COLO668 (cell line): ENCODE measurements at regions not wholly inside any gene's neighbourhood (a gene's known extent, or its start where the extent isn't known, plus 50 kb on each side); places are given as distances from the start of the nearest gene placed in this dataset.

Source experiments
- DNase-seq: peaks from one replicate; lab custom pipeline; 2025; ENCODE audit not compliant: unreplicated experiment; lab: John Stamatoyannopoulos, UW

DNA sequence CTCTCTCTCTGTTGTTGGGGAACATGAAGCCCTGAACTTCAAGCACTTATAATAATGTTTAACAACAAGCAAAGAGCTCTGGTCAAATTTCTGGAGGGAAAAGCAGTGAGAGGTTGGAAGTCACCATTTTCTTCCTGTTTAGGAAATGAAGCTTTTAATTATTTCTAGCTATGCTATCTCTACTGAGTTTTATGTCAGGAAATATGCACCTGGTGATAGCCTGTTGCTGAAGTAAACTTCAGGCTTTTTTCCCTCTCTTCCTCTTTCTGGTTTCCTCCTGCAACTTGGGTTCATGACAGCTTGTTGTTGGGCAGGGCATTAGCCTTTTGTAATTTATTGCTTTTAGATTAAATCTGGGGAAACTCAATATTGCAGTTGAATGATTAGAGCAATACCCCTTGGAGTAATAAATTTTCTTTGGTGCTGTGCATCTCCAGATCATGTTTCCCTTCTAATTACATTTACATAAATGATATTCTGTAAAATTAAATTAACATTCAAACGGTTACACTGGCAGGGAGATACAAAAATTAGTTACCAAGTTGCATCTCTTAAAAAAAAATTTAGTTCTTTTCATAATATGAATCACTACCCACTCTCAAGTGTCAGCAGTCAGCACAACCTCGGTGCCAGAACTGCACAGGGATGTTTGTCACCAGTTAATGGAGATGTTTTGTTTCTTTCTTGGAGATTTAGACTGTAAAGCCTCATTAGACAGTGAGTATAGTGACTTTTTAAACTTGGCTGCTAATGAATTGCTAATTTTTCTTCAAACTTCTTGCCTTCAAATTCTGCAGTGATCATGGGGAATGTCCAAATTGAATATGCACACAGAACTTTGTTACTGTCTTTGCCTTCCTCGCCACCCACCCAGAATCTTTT is 466.6 kb upstream of the ETAA1 start:
- DNase-seq = no peak

DNA sequence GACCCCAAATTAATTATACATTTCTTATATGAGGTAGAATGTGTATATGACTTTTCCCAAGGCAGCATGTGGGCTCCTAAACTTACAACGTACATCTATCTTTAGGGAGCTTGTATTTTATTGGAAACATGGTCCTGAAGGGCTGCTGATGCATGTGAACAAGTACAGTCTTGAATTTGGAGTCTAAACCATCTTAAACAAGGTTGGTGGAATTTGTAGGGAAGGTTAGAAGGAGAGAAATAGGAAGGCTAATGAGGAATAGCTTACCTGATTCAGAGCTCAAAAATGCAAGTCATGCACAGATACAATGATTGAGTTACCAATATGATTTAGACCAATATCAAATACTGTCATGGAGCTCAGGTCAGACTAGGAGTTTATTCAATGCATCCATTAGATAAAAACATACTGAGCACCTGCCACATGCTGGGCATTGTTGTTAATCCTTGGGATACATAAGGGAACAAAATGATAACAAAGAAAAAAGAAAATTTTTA is 458.6 kb upstream of the ETAA1 start:
- no peak for DNase-seq

DNA sequence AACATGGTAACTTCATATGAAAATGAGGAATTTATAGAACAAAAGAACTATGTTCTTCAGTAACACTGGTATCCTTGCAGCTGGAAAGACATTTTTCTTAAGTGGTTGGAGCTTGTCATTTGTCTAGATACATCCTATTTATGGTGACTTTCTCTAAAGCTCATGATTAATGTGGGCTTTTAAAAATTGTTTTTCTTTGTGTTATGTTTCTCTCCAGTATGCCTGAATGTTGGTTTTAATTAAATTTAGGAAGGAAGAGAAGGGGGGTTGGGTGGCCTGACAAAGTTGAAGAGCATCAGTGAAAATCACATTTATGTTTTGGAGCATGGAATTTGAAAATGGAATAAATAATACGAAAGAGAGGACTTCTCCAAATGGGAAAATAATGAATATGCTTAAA is 457.1 kb upstream of the ETAA1 start:
- no peak for DNase-seq

GRCh38 chr2:66948234-66948633 is 448.9 kb upstream of the ETAA1 start:
- DNase-seq = no peak

DNA sequence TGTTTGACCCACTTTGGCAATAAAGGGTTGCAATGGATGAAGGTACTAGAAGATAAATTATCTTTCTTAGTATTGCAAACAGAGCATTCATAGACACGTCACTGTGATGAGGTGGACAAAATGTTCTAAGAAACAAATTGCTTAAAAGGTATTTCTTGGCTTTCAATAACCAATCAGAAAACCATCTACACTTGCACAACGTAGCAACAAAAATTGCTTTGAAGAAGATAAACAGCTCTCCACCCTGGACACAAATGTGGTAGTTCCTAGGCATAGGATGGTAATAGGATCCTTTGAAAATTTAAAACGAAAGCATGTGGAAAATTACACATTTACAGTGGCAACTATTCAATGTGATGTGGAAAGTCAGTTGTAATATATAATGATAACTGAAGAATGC is 439.9 kb upstream of the ETAA1 start:
- no peak for DNase-seq

GRCh38 chr2:66957677-66958076 is 439.5 kb upstream of the ETAA1 start:
- DNase-seq = no peak

DNA sequence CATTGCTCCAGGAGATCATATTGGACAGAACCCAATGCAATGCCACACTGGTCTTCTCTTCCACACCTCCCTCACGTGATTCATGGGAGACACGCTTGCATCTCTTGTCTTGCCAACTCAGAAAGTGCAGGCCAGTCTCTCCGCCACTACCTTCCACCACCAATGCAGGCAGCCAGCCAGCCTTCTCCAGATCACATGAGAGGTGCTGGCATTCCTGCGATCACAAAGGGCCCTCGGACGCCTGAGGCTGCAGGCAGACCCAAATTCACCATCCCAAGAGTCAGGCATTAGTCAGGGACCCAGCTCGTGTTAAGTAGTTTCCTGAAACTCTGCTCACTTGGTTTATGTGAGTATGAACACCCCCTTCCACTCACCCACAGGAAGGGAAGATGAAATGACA is 437.0 kb upstream of the ETAA1 start:
- no peak for DNase-seq

DNA sequence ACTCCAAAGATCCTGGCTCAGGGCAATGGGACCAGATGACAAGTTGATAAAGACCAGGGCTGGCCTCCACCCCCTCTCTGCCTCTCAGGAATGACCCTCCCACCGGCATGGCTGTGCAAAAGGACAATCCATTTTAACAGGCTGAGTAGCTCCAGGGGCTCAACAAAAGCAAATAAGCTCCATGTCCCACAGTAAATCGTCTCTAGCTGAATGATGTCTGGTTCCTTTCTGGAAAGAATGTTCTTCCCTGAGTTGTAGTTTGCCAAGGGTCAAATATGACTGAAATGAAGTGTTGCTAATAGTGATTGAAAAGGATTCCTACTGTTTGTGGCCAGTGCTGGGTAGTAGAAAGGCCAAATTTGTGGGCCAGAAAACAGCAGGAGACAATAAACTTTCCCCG is 434.4 kb upstream of the ETAA1 start:
- DNase-seq = no peak

- DNase-seq = no peak
Observed at GRCh38 chr2:66966631-66967030, 430.5 kb upstream of the ETAA1 start.

DNA sequence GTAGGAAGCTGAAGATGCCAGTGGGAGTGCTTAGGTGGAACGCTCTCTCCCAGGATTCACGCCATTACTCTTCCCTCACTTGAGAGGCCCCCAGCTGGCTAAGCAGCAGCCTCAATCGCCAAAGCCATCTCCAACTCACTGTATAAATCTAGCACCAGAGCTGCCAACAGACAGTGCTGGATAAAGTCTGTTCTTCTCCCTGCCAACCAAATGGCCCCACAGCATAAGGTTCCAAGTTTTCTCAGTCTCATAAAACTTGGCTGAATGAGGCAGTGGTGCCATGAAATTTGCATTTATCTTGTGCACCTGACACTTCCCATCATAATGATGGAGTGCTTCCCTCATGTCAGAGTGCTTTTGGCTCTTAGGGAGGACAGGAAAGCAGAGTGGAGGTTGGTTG is 428.2 kb upstream of the ETAA1 start:
- no peak for DNase-seq

GRCh38 chr2:66981074-66981473 is 416.1 kb upstream of the ETAA1 start:
- DNase-seq = no peak

DNA sequence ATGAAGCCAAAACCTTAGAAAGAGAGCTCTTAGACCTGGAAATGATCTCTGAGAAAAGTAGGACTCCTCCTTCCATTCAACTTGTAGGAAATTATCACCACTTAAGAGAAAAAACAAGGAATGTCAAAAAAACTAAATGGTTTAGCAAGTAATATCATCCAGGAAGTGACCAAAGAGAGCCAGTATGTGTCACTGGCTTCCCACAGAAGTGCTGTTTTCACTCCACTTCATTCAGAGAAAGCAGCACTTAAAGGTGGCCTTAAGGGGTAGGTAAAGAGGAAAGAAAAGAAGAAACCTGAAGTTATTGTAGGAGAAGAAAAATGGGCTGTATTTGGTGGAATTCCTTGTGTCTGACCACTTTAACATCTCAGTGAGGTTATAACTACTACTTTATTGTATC is 414.4 kb upstream of the ETAA1 start:
- no peak for DNase-seq

GRCh38 chr2:66984864-66985263 is 412.3 kb upstream of the ETAA1 start:
- no peak for DNase-seq

GRCh38 chr2:66985906-66986305 is 411.2 kb upstream of the ETAA1 start:
- DNase-seq = no peak

DNA sequence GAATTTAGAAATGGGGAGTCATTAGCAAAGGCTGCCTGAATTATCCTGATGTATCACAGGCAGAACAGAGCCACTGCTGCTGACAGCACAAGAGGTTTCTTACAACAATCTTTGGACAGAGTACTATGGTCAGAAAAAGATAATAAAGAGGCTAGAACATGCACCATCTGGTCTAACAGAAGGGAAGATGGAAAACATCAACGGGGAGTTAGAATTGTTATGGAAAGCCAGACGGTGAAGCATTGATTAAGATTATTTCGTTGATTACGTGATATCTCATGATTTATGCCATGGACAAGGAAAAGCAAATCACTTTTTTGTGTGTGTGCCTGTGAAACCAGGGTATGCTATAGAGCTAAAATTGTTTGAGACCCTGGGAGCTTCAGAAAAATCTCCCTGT is 409.4 kb upstream of the ETAA1 start:
- DNase-seq = no peak

GRCh38 chr2:66994654-66995053 is 402.5 kb upstream of the ETAA1 start:
- DNase-seq = no peak

DNA sequence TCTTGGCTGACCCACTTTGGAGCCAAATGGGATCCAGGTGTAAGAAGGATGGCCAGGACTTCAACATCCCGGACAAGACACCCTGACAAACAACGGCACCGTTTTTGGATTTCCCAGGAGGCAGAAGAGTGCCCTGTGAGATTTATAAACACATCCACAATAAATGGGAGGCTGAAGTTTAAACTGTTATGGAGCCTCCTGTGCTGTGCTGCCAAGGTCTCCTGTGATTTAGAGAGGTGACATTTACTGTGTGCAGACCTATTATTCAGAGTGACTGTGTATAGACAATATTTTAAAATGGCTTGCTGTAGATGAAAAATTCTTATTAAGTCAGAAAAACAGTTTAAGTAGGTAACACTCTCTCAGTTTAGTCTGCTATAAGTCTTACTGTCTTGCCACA is 401.5 kb upstream of the ETAA1 start:
- no peak for DNase-seq

GRCh38 chr2:67002618-67003371 is 394.3 kb upstream of the ETAA1 start:
- no peak for DNase-seq

- no peak for DNase-seq
Observed at GRCh38 chr2:67006373-67006960, 390.7 kb upstream of the ETAA1 start.

DNA sequence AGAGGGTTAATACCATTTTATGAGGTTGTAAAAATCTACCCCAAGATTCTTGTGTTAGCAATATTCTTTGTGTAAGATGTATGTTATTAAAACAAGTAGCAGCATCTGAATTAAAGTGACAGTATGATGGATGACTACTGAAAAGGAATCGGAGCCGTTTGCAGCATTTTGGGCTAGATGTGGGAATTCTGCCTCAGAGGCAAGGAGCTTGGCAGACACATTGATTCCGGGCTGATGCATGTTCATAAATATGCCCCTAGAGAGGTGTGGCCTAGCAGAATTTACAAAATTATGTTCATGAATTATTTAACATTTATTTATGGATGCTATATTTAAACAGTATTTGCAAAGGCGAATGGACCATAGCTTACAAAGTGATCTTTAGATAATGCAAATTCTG is 389.0 kb upstream of the ETAA1 start:
- no peak for DNase-seq

DNA sequence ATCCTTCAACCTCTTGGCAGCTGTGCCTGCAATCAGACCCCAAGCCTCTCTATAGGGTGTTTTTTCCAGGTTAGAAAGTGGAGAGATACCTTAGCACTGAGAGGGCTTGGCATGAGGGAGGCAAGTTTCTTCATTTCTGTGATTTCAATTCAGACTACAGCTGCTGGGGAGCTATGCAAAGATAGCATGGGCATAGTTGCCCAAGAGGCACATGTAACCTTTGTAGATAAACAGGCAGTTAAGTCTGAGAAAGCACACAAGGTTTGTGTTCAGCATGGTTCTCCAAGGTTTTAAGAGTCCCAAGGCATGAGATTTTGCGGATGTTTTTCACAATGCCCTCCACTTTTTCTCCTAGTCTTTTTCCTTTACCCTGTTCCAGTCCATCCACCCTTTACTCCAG is 385.0 kb upstream of the ETAA1 start:
- no peak for DNase-seq

DNA sequence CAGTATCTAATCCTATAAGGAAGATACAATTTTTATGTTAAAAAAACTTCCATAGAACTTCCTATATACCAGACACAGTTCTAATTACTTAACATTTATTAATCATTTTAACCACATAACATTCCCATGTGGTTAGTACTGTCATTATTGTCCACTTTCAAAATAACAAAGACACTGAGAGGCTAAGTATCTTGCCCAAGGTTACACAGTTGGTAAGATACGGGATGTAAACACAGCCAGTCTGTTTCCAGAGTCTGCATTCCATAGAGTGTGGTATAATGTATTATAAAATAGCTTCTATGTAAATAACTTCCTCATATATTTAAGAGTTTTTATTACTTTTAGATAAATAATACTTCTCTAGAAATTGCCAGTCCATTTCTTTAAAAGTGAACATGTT is 383.3 kb upstream of the ETAA1 start:
- DNase-seq = no peak
